Natural killer cell (primary cell): ENCODE measurements at regions not wholly inside any gene's neighbourhood (a gene's known extent, or its start where the extent isn't known, plus 50 kb on each side); places are given as distances from the start of the nearest gene placed in this dataset.

ENCODE experiments used
- ATAC-seq, 3 donors: fragments of 150-1000 bp in 2 of 3; fragments of 200-7000 bp in 1 of 3; cut with Tn5 transposase; 1 replicate in 1 of 3; 2 replicates in 2 of 3; pipeline ENCODE4 v1.10.0; 2021; ENCODE audit warnings: mild to moderate bottlenecking in 2 of 3, moderate library complexity in 2 of 3
- DNase-seq, 2 donors: peaks; one replicate each; pipeline versions ENCODE4 v3.0.0 to v3.0.0-alpha.2; 2013 to 2021; ENCODE audit warnings: mixed read lengths in 1 of 2
- H3K27ac ChIP-seq: one replicate; pipeline ENCODE4 v1.5.1; 2013; ENCODE audit warnings: mild to moderate bottlenecking, low read length
- H3K27me3 ChIP-seq: one replicate; pipeline ENCODE4 v1.6.1; 2013; ENCODE audit warnings: low read length; ENCODE audit not compliant: control insufficient read depth, insufficient read depth
- H3K36me3 ChIP-seq: one replicate; pipeline ENCODE4 v1.6.1; 2013; ENCODE audit warnings: low read length; ENCODE audit not compliant: control insufficient read depth, insufficient read depth
- H3K4me1 ChIP-seq: one replicate; pipeline ENCODE4 v1.6.1; 2013; ENCODE audit warnings: low read length; ENCODE audit not compliant: control insufficient read depth, insufficient read depth
- H3K4me3 ChIP-seq: one replicate; pipeline ENCODE4 v1.5.1; 2013; ENCODE audit warnings: low read length
- H3K9me3 ChIP-seq: one replicate; pipeline ENCODE4 v1.6.1; 2013; ENCODE audit warnings: low read length; ENCODE audit not compliant: control insufficient read depth, insufficient read depth
- H3K27ac Mint-ChIP-seq, 2 donors: one replicate each; pipeline ENCODE4 v1.8.0; 2022; ENCODE audit warnings: mild to moderate bottlenecking in 2 of 2, mixed read lengths in 2 of 2, moderate library complexity in 1 of 2
- H3K27me3 Mint-ChIP-seq, 2 donors: one replicate each; pipeline ENCODE4 v1.8.0; 2022; ENCODE audit warnings: low read depth in 2 of 2, mixed read lengths in 2 of 2
- H3K36me3 Mint-ChIP-seq: one replicate; pipeline ENCODE4 v1.8.0; 2022; ENCODE audit warnings: mixed read lengths
- H3K4me1 Mint-ChIP-seq, 2 donors: one replicate each; pipeline ENCODE4 v1.8.0; 2022; ENCODE audit warnings: mixed read lengths in 2 of 2
- H3K4me3 Mint-ChIP-seq: one replicate; pipeline ENCODE4 v1.8.0; 2022; ENCODE audit warnings: mild to moderate bottlenecking, moderate library complexity, mixed read lengths
- H3K9me3 Mint-ChIP-seq, 2 donors: one replicate each; pipeline ENCODE4 v1.8.0; 2022; ENCODE audit warnings: mixed read lengths in 2 of 2
- WGBS: methylation state at CpG from one replicate; pipeline ENCODE4 v1.1.7; 2013; ENCODE audit warnings: missing lambda C conversion rate; ENCODE audit not compliant: insufficient coverage; 5-methylcytosine and 5-hydroxymethylcytosine counted together
- intact Hi-C: fragments of 100-400 bp; cut with micrococcal nuclease; formaldehyde crosslinking; loops from one replicate; pipeline ENCODE4 v1.14.2; 2022
- TF ChIP-seq, protein P1 (sequence below): fragments of 200-600 bp; IDR thresholded peaks from one replicate; pipeline ENCODE4 v1.8.0; 2022; ENCODE audit warnings: antibody characterized with exemption

DNA sequence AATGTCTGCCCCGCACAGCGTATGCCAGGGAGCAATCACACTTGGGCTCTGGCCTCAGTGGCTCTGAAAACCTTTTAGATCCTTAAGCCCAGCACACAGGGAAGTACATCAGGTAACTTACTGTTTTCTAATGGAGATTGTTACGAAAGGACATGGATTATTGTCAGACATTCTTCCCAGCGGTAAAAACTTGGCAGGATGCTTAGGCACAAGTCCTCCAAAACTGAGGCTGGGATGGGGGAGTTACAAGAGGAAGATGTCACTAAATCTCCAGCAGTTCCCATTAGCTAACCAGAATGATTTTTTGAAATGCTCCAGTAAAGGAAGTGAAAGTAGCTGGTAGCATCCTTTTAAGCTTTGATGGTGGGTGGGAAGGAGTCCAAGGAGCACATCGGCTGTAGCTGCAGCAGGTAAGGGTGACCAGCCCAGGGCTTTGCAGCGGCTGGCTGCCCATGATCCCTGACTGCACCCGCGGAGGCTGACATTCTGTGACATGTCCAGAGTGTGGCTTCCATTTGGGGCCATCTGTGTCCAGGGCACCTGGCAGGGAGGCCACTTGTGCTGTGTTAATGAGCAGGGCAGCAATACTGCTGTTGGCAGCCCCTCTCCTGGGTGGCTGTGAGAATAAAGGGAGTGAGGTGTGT is 165.8 kb downstream of the GADD45G start:
- no peaks in the 10 kb centered on the region for H3K9me3 Mint-ChIP-seq
- DNase-seq, result no peak
- H3K4me3 Mint-ChIP-seq, result no peak overlapping the region
- 86% methylated on average over 8 of the region's 8 CpGs for WGBS
- no peak for ATAC-seq
- H3K36me3 Mint-ChIP-seq, result no peaks in the 10 kb centered on the region
- H3K27me3 Mint-ChIP-seq, result peaks cover 2 to 16% of the 10 kb centered on the region in 2 donors
- intact Hi-C loops, result no loop called here
- Histone ChIP-seq H3K27ac (no peak overlapping the region), H3K4me3 (no peak overlapping the region), H3K36me3 (no peaks in the 10 kb centered on the region), H3K9me3 (no peaks in the 10 kb centered on the region), H3K4me1 (no peaks in the 10 kb centered on the region), H3K27me3 (no peaks in the 10 kb centered on the region)
- no peak overlapping the region for H3K27ac Mint-ChIP-seq
- no peaks in the 10 kb centered on the region for H3K4me1 Mint-ChIP-seq
- TF ChIP-seq, protein P1, sequence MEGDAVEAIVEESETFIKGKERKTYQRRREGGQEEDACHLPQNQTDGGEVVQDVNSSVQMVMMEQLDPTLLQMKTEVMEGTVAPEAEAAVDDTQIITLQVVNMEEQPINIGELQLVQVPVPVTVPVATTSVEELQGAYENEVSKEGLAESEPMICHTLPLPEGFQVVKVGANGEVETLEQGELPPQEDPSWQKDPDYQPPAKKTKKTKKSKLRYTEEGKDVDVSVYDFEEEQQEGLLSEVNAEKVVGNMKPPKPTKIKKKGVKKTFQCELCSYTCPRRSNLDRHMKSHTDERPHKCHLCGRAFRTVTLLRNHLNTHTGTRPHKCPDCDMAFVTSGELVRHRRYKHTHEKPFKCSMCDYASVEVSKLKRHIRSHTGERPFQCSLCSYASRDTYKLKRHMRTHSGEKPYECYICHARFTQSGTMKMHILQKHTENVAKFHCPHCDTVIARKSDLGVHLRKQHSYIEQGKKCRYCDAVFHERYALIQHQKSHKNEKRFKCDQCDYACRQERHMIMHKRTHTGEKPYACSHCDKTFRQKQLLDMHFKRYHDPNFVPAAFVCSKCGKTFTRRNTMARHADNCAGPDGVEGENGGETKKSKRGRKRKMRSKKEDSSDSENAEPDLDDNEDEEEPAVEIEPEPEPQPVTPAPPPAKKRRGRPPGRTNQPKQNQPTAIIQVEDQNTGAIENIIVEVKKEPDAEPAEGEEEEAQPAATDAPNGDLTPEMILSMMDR, result no peak

DNA sequence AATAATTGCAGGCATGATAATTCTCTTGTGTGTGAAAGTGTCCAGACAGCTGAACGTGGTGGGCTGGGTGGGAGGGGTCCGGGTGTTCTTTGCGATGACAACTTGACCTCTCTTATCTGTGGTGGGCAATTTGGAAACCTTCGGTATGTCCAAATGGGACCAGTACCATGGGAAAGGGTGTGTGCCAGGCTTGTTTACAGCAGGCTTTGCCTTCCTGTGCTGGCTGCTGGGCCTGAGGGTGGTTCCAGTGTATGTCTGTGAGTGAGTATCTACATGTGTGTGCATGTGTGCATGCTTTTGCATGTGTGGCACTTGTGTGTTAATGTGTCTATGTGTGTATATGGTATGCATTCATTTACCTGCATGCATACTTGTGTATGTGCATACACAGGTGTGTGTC is 166.4 kb downstream of the GADD45G start:
- Mint-ChIP-seq H3K36me3 (no peaks in the 10 kb centered on the region), H3K4me3 (no peak overlapping the region), H3K27ac (no peak overlapping the region), H3K9me3 (no peaks in the 10 kb centered on the region), H3K4me1 (no peaks in the 10 kb centered on the region), H3K27me3 (peaks cover 2 to 16% of the 10 kb centered on the region in 2 donors)
- no peak for DNase-seq
- ATAC-seq, result no peak
- no peaks in the 10 kb centered on the region for H3K36me3 ChIP-seq
- H3K27ac ChIP-seq, result no peak overlapping the region
- no peak overlapping the region for H3K4me3 ChIP-seq
- WGBS, result 84% methylated on average over 4 of the region's 4 CpGs
- intact Hi-C loops, result no loop called here
- no peaks in the 10 kb centered on the region for H3K4me1 ChIP-seq
- H3K9me3 ChIP-seq, result no peaks in the 10 kb centered on the region
- TF ChIP-seq, protein P1, result no peak
- no peaks in the 10 kb centered on the region for H3K27me3 ChIP-seq

DNA sequence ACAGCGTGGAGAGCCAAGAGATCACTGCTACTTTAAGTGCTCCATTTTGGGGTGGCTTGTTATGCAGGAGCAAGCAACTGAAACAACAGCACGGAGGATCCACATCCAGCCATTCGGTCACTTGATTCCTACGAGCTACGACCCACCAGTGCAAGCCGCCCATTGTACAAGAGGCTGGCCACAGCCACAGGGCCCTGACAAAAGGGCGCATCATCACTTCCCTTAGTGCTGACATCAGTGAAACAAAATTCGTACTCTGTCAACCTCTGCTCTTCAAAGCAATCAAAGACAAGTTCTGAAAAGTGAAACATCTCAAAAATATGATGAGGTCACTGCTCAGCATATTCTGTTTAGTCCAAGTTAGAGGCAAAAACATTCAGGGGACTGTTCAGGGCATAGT is 168.4 kb downstream of the GADD45G start:
- intact Hi-C loops, result no loop called here
- H3K36me3 ChIP-seq, result no peaks in the 10 kb centered on the region
- H3K4me1 ChIP-seq, result no peaks in the 10 kb centered on the region
- no peaks in the 10 kb centered on the region for H3K9me3 ChIP-seq
- Mint-ChIP-seq H3K36me3 (no peaks in the 10 kb centered on the region), H3K27ac (no peak overlapping the region), H3K4me1 (no peaks in the 10 kb centered on the region), H3K4me3 (no peak overlapping the region), H3K27me3 (peaks cover 3 to 15% of the 10 kb centered on the region in 2 donors), H3K9me3 (no peaks in the 10 kb centered on the region)
- H3K27ac ChIP-seq, result no peak overlapping the region
- H3K4me3 ChIP-seq, result no peak overlapping the region
- no peak for DNase-seq
- no peak for ATAC-seq
- 84% methylated on average over 8 of the region's 8 CpGs for WGBS
- TF ChIP-seq, protein P1, result no peak
- H3K27me3 ChIP-seq, result no peaks in the 10 kb centered on the region

DNA sequence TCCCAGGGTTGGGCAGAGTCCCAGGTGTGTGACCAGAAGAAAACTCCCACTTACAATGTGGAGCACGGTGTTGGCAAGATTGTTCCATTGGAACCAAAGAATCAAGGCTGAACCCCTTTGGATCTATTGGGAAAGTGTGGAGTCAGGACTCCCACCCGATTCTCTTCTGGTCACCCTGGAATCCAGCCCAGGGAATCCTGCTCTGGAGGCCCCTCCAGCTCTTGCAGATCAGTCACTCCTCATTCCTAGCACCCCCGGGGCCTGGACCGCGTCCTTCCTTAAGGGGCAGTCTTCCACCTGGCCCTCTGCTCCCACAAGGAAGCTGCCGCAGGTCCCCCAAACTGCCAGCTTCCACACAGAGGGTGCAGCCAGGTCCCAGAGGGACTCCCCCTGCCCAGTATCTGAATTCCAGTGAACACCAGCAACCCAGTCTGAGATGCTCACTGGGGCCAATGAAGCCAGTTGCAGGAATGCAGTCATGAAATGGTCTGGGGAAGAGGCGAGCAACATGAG is 170.1 kb downstream of the GADD45G start:
- Mint-ChIP-seq H3K4me3 (no peak overlapping the region), H3K27me3 (peaks cover 3 to 13% of the 10 kb centered on the region in 2 donors), H3K4me1 (no peaks in the 10 kb centered on the region), H3K27ac (no peak overlapping the region), H3K9me3 (no peaks in the 10 kb centered on the region), H3K36me3 (no peaks in the 10 kb centered on the region)
- Histone ChIP-seq H3K27me3 (no peaks in the 10 kb centered on the region), H3K4me1 (no peaks in the 10 kb centered on the region), H3K27ac (no peak overlapping the region), H3K9me3 (no peaks in the 10 kb centered on the region), H3K4me3 (no peak overlapping the region), H3K36me3 (no peaks in the 10 kb centered on the region)
- 90% methylated on average over 7 of the region's 7 CpGs for WGBS
- no peak for ATAC-seq
- TF ChIP-seq, protein P1, result no peak
- intact Hi-C loops, result no loop called here
- DNase-seq, result no peak
